HG02798 (cell line): ENCODE measurements at regions not wholly inside any gene's neighbourhood (a gene's known extent, or its start where the extent isn't known, plus 50 kb on each side); places are given as distances from the start of the nearest gene placed in this dataset.
"Not testable (repeated sequence)": the region's sequence is repeated elsewhere in the genome, so short reads cannot be mapped to it uniquely, and the experiment has no call there.

ENCODE experiments used
- ATAC-seq: cut with Tn5 transposase; IDR thresholded peaks from one replicate; pipeline ENCODE4 v1.9.1; 2021; ENCODE audit warnings: mild to moderate bottlenecking; ENCODE audit not compliant: unreplicated experiment, poor library complexity

DNA sequence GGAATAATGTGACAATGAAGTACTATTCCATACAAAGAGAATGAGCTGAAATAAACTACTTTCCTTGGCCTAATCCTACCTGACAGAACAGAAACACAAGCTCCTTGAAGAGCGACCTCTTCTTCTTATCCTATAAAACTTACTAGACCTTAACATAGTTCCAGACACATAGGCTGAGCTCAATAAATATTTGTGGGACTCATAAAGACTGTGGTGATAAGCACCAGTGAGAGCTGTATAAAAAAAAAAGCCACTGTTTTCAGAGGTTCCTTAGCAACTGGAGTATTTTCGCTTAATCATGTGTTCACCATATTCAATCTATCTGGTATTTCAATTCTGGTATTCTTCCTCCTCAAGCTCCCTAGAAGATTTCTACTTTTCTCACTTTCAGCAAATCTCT, 1129.6 kb downstream of the STPG2 start:
- ATAC-seq = no peak

DNA sequence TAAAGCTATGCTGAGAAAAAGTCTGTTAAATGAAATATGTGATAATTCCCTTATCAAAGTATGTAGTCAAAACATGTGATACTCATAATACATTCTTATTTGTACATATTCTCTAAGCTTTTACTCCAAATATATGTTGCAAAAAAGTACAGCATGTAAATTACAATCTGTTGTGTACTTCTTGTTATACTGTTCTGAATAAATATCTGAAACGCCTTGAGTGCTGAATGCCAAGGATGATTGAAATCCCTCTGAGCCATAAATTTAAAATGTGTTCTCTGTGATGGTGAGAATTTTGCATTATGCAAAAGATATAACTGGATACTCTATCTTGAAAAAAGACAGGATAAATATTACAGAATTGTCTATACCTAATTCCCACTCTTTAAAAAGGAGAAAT, 1128.0 kb downstream of the STPG2 start:
- ATAC-seq = no peak

- ATAC-seq = no peak
Measured at GRCh38 chr4:97016186-97016907, 1126.9 kb downstream of the STPG2 start.

DNA sequence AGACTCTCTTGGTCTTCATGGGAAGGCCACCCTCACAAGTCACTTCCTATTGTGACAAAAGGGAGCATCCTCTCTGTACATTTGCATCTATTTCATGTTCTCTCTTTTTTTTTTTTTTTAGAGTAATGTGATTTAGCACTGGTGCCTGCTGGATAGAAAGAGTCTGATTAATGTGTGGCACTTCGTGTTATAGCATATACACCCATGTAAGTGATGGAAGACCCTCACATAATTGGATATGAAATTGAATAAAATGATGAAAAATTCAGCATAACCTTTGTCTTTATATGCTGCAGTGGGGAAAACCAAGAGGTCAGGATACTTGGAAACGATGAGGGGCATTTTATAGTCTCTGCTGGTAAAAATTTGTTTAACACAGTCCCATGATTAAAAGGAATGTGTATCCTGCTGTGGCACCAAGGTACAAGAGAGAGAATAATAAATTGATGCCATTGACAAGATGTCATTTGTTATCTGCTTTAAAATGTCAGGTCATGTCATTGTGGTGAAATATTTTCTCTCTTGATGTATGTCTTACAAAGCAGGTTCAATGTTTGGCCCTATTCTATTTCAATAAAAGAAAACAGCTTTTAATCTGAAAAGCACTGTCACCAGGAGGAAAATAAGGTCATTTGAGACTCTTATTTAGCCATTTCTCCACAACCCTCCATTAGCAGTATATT, 1115.4 kb downstream of the STPG2 start:
- no peak for ATAC-seq

DNA sequence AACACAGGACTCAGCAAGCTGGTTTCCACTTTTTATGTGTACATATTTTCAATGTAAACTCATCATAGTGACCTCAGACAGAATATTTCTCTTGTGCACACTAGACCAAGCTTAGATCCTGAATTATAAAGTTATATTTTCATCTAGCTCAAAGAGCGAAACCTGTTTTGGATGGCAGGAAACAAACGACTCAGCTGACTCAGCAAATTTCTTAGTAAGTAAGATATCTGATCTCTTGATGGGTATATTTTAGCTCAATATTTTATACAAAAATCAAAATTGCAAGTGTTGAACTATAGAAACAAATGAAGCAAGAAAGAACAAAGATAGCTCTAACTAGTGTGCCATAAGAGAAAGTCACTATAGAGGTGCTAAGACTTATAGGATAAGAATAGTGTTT, 1114.5 kb downstream of the STPG2 start:
- no peak for ATAC-seq

GRCh38 chr4:97037411-97038145, 1105.7 kb downstream of the STPG2 start:
- not testable (repeated sequence) for ATAC-seq

DNA sequence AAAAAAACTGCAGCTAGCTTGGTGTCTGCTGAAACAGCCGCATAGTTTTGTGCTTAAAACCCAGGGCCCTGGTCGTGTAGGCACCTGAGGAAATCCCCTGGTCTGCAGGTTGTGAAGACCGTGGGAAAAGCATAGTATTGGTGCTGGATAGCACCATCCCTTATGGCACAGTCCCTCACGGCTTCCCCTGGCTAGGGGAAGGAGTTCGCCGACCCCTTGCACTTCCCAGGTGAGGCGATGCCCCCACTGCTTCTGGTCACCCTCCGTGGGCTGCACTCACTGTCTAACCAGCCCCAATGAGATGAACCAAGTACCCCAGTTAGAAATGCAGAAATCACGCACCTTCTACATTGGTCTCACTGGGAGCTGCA, 1105.1 kb downstream of the STPG2 start:
- ATAC-seq = no peak

DNA sequence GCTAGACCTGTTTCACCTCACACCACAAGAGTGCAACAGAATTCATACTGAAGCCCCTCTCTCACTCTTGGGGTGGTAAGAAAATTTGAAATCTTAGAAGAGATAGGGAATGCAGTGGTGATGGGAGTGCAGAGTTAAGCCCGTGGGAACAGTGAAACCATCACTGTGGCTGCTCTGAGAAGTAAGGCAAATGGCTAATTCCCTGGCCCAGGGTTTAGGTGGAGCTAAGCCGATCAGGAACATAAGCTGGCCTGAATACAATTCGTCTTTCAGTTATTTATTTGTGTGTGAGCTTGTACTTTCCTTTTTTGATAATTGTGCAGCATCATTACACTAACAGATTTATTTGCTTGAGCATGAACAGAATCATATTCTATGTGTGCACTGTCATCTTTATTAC, 1070.6 kb downstream of the STPG2 start:
- ATAC-seq = no peak

GRCh38 chr4:97073194-97073593, 1070.1 kb downstream of the STPG2 start:
- no peak for ATAC-seq

- no peak for ATAC-seq
Measured at GRCh38 chr4:97074531-97074930, 1068.7 kb downstream of the STPG2 start.

DNA sequence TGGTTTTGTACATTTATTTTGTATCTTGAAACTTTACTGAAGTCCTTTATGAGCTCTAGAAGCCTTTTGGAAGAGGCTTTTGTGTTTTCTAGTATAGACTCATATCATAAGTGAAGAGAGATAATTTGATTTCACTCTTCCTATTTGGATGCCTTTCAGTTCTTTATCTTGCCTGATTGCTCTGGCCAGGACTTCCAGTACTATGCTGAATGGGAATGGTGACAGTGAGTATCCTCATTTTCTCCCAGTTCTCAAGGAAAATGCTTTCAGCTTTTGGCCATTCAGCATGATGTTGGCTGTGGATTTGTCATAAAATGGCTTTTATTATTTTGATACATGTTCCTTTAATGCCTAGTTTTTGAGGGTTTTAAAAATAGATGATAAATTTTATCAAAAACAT, 1061.3 kb downstream of the STPG2 start:
- no peak for ATAC-seq

- ATAC-seq = not testable (repeated sequence)
Measured at GRCh38 chr4:97097036-97097435, 1046.2 kb downstream of the STPG2 start.

GRCh38 chr4:97101171-97101570, 1042.1 kb downstream of the STPG2 start:
- not testable (repeated sequence) for ATAC-seq

- no peak for ATAC-seq
Measured at GRCh38 chr4:97103252-97103651, 1040.0 kb downstream of the STPG2 start.

GRCh38 chr4:97104006-97104405, 1039.3 kb downstream of the STPG2 start:
- no peak for ATAC-seq

- ATAC-seq = no peak
Measured at GRCh38 chr4:97104666-97105065, 1038.6 kb downstream of the STPG2 start.

GRCh38 chr4:97105347-97106099, 1037.8 kb downstream of the STPG2 start:
- ATAC-seq = no peak

DNA sequence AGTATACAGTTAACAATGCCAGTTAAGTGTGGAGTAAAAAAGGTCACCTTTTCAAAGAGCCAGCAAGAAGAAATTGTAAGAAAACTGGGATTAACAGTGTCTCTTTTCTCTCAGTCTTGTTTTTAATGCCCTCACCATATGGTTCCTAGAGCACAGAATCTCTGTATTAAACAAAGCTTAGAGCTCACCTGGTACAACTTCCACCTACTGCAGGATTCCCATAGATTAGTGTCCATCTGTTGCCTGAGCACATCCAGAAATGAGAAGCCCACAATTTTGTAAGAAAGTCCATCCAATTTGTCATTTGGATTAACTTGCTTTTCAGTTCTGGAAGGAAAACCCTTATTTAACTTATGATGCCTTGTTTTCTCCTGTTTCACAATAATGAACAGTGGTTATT, 1037.1 kb downstream of the STPG2 start:
- no peak for ATAC-seq

GRCh38 chr4:97110506-97110905, 1032.8 kb downstream of the STPG2 start:
- ATAC-seq = no peak

DNA sequence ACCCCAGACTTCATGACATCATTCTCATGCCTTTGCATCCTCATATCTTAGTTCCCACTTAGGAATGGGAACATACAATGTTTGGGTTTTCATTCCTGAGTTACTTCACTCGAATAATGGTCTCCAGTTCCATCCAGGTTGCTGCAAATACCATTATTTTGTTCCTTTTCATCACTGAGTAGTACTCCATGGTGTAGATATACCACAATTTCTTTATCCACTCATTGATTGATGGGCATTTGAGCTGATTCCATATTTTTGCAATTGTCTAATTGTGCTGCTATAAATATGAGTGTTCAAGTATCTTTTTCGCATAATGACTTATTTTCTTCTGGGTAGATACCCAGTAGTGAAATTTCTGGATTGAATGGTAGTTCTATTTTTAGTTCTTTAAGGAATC, 1026.8 kb downstream of the STPG2 start:
- no peak for ATAC-seq

- no peak for ATAC-seq
Measured at GRCh38 chr4:97121493-97121892, 1021.8 kb downstream of the STPG2 start.
